DND-41 (cell line): ENCODE measurements at regions not wholly inside any gene's neighbourhood (a gene's known extent, or its start where the extent isn't known, plus 50 kb on each side); places are given as distances from the start of the nearest gene placed in this dataset.

Experiments
- EZH2 ChIP-seq: IDR thresholded peaks from 3 replicates; pipeline ENCODE4 v1.6.1; 2012; ENCODE audit warnings: borderline replicate concordance, low read depth, mild to moderate bottlenecking, moderate library complexity, low read length, inconsistent platforms; ENCODE audit not compliant: severe bottlenecking
- TF ChIP-seq, protein P1 (sequence below): IDR thresholded peaks from 2 replicates; pipeline ENCODE4 v1.5.1; 2012; ENCODE audit warnings: borderline replicate concordance, low read length, moderate library complexity, mild to moderate bottlenecking; ENCODE audit not compliant: poor library complexity, severe bottlenecking; ENCODE audit errors: extremely low read depth

DNA sequence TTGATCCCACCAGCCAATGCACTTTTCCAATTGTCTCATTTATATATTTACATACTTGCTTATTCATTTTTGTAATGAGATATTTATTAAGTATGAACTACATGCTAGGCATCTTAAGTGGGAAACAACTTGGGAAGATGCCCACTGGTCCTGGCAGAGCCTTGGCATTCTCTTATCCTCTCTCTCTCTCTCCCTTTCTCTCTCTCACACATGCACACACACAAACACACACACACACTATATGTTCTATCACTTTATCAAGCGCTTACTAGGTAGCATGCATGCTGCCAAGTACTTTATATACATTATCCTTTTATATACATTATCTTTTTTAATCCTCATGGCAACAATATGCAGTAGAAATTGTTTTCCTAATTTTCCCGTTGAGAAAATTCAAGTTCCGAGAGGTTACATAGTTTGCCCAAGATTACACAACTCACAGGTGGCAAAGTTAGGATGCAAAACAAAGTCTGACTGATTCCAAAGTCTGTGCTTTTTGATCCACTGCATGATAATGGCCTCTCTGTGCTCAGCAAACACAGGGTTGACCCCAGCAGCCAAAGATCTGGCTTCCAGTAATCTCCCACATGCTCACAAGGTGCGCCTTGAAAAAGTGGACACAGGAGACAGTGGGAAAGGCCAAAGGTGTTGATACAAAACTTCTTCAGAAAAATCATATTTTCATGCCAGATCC lies 173.1 kb upstream of the KLF3 start:
- TF ChIP-seq, protein P1, sequence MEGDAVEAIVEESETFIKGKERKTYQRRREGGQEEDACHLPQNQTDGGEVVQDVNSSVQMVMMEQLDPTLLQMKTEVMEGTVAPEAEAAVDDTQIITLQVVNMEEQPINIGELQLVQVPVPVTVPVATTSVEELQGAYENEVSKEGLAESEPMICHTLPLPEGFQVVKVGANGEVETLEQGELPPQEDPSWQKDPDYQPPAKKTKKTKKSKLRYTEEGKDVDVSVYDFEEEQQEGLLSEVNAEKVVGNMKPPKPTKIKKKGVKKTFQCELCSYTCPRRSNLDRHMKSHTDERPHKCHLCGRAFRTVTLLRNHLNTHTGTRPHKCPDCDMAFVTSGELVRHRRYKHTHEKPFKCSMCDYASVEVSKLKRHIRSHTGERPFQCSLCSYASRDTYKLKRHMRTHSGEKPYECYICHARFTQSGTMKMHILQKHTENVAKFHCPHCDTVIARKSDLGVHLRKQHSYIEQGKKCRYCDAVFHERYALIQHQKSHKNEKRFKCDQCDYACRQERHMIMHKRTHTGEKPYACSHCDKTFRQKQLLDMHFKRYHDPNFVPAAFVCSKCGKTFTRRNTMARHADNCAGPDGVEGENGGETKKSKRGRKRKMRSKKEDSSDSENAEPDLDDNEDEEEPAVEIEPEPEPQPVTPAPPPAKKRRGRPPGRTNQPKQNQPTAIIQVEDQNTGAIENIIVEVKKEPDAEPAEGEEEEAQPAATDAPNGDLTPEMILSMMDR = no peak
- TF ChIP-seq EZH2 = no peak
